ENCODE measurements at regions not wholly inside any gene's neighbourhood (a gene's known extent, or its start where the extent isn't known, plus 50 kb on each side); places are given as distances from the start of the nearest gene placed in this dataset.

DNA sequence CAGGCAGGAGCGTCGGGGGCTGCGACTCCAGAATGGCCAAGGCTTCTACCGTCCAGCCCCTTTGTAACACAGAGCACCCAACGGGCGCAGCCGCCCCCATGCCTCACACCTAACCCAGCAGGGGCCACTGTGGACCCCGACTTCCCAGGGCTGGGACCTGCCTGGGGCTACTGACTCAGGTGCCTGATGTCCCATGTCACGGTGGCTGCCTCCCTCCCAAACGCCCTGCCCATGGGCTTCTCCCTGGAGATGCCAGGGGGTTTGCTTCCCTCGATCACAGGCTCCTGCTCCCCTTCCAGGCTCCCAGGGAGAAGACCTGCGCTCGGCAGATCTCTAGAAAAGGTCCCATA lies 84.0 kb downstream of the MYEOV start (continued):
- no peak for TF ChIP-seq RFX5 (IDR thresholded peaks at IDR 0.05; ENCODE audit: borderline replicate concordance, low read depth, low read length)
- TF ChIP-seq EGR1 (IDR thresholded peaks at IDR 0.05; ENCODE audit: borderline replicate concordance, low read depth, low read length) = no peak
- TF ChIP-seq TAF7 (optimal IDR thresholded peaks at IDR 0.05; ENCODE audit: borderline replicate concordance, low read depth, low read length) = no peak
- no peak for TF ChIP-seq JUN (IDR thresholded peaks at IDR 0.05; ENCODE audit: low read depth, low read length)
- TF ChIP-seq RNF2 (IDR thresholded peaks at IDR 0.05; ENCODE audit: borderline replicate concordance, low read depth, low read length, missing control alignments, poor library complexity, severe bottlenecking) = no peak
- no peak for TF ChIP-seq HDAC2 (IDR thresholded peaks at IDR 0.05; ENCODE audit: borderline replicate concordance in 1 of 2, low read depth in 2 of 2, low read length in 2 of 2)
- TF ChIP-seq CEBPB (IDR thresholded peaks at IDR 0.05; ENCODE audit: low read depth, low read length) = no peak

All from H1 (cell line).